T-cell (primary cell): ENCODE measurements at regions not wholly inside any gene's neighbourhood (a gene's known extent, or its start where the extent isn't known, plus 50 kb on each side); places are given as distances from the start of the nearest gene placed in this dataset.

Experiments used
- ATAC-seq, 4 experiments: fragments of 200-7000 bp in 3 of 4; fragments of 150-1000 bp in 1 of 4; cut with Tn5 transposase; replicated peaks in 1 of 4; 1 replicate in 3 of 4; 2 replicates in 1 of 4; pipeline ENCODE4 v1.10.0; 2021; ENCODE audit warnings: moderate library complexity in 3 of 4, mild to moderate bottlenecking in 2 of 4, moderate number of reproducible peaks in 1 of 4
- CTCF ChIA-PET, 2 donors: fragments of 300-600 bp; sonication (Branson Sonifier 250); formaldehyde crosslinking; loops; one replicate each; lab custom pipeline; 2022; ENCODE audit warnings: antibody characterized with exemption in 2 of 2; lab: Charles Lee
- POLR2A ChIA-PET, 2 donors: fragments of 300-600 bp; sonication (Branson Sonifier 250); formaldehyde crosslinking; loops; one replicate each; lab custom pipeline; 2022; ENCODE audit warnings: antibody characterized with exemption in 2 of 2; lab: Charles Lee
- DNase-seq, 35 experiments: peaks; one replicate each; pipeline versions ENCODE4 v3.0.0 to v3.0.0-alpha.2; 2013 to 2023
- H3K27ac ChIP-seq: one replicate; pipeline ENCODE4 v1.5.1; 2013; ENCODE audit warnings: low read length
- H3K27me3 ChIP-seq, 2 experiments: replicated peaks in 1 of 2; 1 replicate in 1 of 2; 2 replicates in 1 of 2; pipeline versions ENCODE4 v1.6.1 to v1.7.0; 2013; ENCODE audit warnings: low read length in 1 of 2, mixed read lengths in 1 of 2; ENCODE audit not compliant: control insufficient read depth in 2 of 2, insufficient read depth in 2 of 2; ENCODE audit errors: extremely low read depth in 1 of 2
- H3K36me3 ChIP-seq, 2 donors: 1 replicate in 1 of 2; 2 replicates in 1 of 2; pipeline versions ENCODE4 v1.6.1 to v1.7.0; 2013; ENCODE audit warnings: low read length in 1 of 2; ENCODE audit not compliant: control insufficient read depth in 2 of 2, insufficient read depth in 1 of 2; ENCODE audit errors: extremely low read depth in 1 of 2
- H3K4me1 ChIP-seq, 2 experiments: 1 replicate in 1 of 2; 2 replicates in 1 of 2; pipeline versions ENCODE4 v1.6.1 to v1.7.0; 2013; ENCODE audit warnings: low read length in 2 of 2, mixed read lengths in 1 of 2; ENCODE audit not compliant: insufficient read depth in 2 of 2, control insufficient read depth in 1 of 2; ENCODE audit errors: extremely low read depth in 1 of 2
- H3K4me3 ChIP-seq, 2 donors: 1 replicate in 1 of 2; 2 replicates in 1 of 2; pipeline versions ENCODE4 v1.5.1 to v1.7.0; 2013; ENCODE audit warnings: mild to moderate bottlenecking in 2 of 2, low read length in 1 of 2, moderate library complexity in 1 of 2; ENCODE audit not compliant: control insufficient read depth in 1 of 2; ENCODE audit errors: extremely low read depth in 1 of 2
- H3K9me3 ChIP-seq: 2 replicates; pipeline ENCODE4 v1.7.0; 2013
- H3K27ac Mint-ChIP-seq, 2 donors: one replicate each; pipeline ENCODE4 v1.8.0; 2020 to 2021; ENCODE audit warnings: mild to moderate bottlenecking in 2 of 2, mixed read lengths in 2 of 2
- H3K27me3 Mint-ChIP-seq, 2 donors: one replicate each; pipeline ENCODE4 v1.8.0; 2021 to 2022; ENCODE audit warnings: mixed read lengths in 2 of 2
- H3K36me3 Mint-ChIP-seq: one replicate; pipeline ENCODE4 v1.8.0; 2021; ENCODE audit warnings: mixed read lengths
- H3K4me1 Mint-ChIP-seq, 3 donors: one replicate each; pipeline ENCODE4 v1.8.0; 2020 to 2022; ENCODE audit warnings: mixed read lengths in 3 of 3, mild to moderate bottlenecking in 1 of 3
- H3K4me3 Mint-ChIP-seq, 3 donors: one replicate each; pipeline ENCODE4 v1.8.0; 2020 to 2022; ENCODE audit warnings: mild to moderate bottlenecking in 3 of 3, mixed read lengths in 3 of 3, moderate library complexity in 3 of 3
- H3K9me3 Mint-ChIP-seq, 3 donors: one replicate each; pipeline ENCODE4 v1.8.0; 2020 to 2022; ENCODE audit warnings: mixed read lengths in 3 of 3
- WGBS: methylation state at CpG from one replicate; pipeline ENCODE4 v1.1.5; 2013; ENCODE audit warnings: missing lambda C conversion rate; ENCODE audit not compliant: insufficient coverage; 5-methylcytosine and 5-hydroxymethylcytosine counted together

- H3K27me3 Mint-ChIP-seq = no peaks in the 10 kb centered on the region
- no peak overlapping the region for H3K27ac Mint-ChIP-seq
- H3K4me3 Mint-ChIP-seq = no peak overlapping the region
- no peak for ATAC-seq
- Histone ChIP-seq H3K4me1 (no peaks in the 10 kb centered on the region), H3K9me3 (peaks cover 4% of the 10 kb centered on the region), H3K27ac (no peak overlapping the region), H3K27me3 (no peaks in the 10 kb centered on the region), H3K4me3 (no peak overlapping the region), H3K36me3 (no peaks in the 10 kb centered on the region)
- no peak for DNase-seq
- CTCF ChIA-PET = no interaction called here
- peaks cover 9 to 14% (median 10%) of the 10 kb centered on the region in 3 donors for H3K9me3 Mint-ChIP-seq
- POLR2A ChIA-PET = no interaction called here
- WGBS = 60% methylated on average over 2 of the region's 3 CpGs
- no peaks in the 10 kb centered on the region for H3K4me1 Mint-ChIP-seq
- H3K36me3 Mint-ChIP-seq = no peaks in the 10 kb centered on the region
Observed at GRCh38 chr3:176561826-176562225, 635.5 kb downstream of the TBL1XR1 start.

- Mint-ChIP-seq H3K4me3 (no peak overlapping the region), H3K36me3 (no peaks in the 10 kb centered on the region), H3K4me1 (no peaks in the 10 kb centered on the region), H3K9me3 (peaks cover 0 to 5% (median 3%) of the 10 kb centered on the region in 3 donors), H3K27ac (no peak overlapping the region), H3K27me3 (no peaks in the 10 kb centered on the region)
- no peaks in the 10 kb centered on the region for H3K9me3 ChIP-seq
- no peak for ATAC-seq
- H3K27ac ChIP-seq = no peak overlapping the region
- no peaks in the 10 kb centered on the region for H3K36me3 ChIP-seq
- ChIA-PET CTCF (interaction anchor here in 1 of 2 donors (0.7 kb wide), 1 partner anchor 19 kb away, joined by 3 read pairs; no protein-coding TSS in a partner anchor), POLR2A (no interaction called here)
- WGBS = 84% methylated on average over 5 of the region's 10 CpGs
- no peak for DNase-seq
- H3K4me1 ChIP-seq = no peaks in the 10 kb centered on the region
- H3K4me3 ChIP-seq = no peak overlapping the region
- H3K27me3 ChIP-seq = no peaks in the 10 kb centered on the region
Observed at GRCh38 chr3:176554791-176555654, 642.3 kb downstream of the TBL1XR1 start.

- WGBS = no CpG with 5 or more reads among the region's 2 CpGs
- POLR2A ChIA-PET = no interaction called here
Observed at GRCh38 chr3:176554264-176554663, 643.0 kb downstream of the TBL1XR1 start.

GRCh38 chr3:176526942-176527341 is 670.3 kb downstream of the TBL1XR1 start:
- DNase-seq (no peak), ATAC-seq (no peak)
- Histone ChIP-seq H3K9me3 (no peaks in the 10 kb centered on the region), H3K36me3 (no peaks in the 10 kb centered on the region), H3K4me3 (no peak overlapping the region), H3K27ac (no peak overlapping the region), H3K27me3 (no peaks in the 10 kb centered on the region), H3K4me1 (no peaks in the 10 kb centered on the region)
- no peak overlapping the region for H3K27ac Mint-ChIP-seq
- no peaks in the 10 kb centered on the region for H3K27me3 Mint-ChIP-seq
- WGBS = no CpG with 5 or more reads among the region's 1 CpG
- no peaks in the 10 kb centered on the region for H3K36me3 Mint-ChIP-seq
- H3K4me1 Mint-ChIP-seq = no peaks in the 10 kb centered on the region
- H3K4me3 Mint-ChIP-seq = no peak overlapping the region
- ChIA-PET POLR2A (no interaction called here), CTCF (no interaction called here)
- peaks cover 10 to 15% (median 14%) of the 10 kb centered on the region in 3 donors for H3K9me3 Mint-ChIP-seq

More at GRCh38 chr3:176554264-176554663, 643.0 kb downstream of the TBL1XR1 start:
- no peaks in the 10 kb centered on the region for H3K4me1 ChIP-seq
- no peaks in the 10 kb centered on the region for H3K36me3 Mint-ChIP-seq
- H3K27ac ChIP-seq = no peak overlapping the region
- no peak overlapping the region for H3K27ac Mint-ChIP-seq
- no peak for DNase-seq
- CTCF ChIA-PET = interaction anchor here in 1 of 2 donors (0.7 kb wide), 1 partner anchor 20 kb away, joined by 3 read pairs; no protein-coding TSS in a partner anchor
- no peaks in the 10 kb centered on the region for H3K4me1 Mint-ChIP-seq
- H3K9me3 ChIP-seq = no peaks in the 10 kb centered on the region
- H3K9me3 Mint-ChIP-seq = peaks cover 0 to 6% (median 5%) of the 10 kb centered on the region in 3 donors
- no peak overlapping the region for H3K4me3 Mint-ChIP-seq
- no peaks in the 10 kb centered on the region for H3K27me3 Mint-ChIP-seq
- ATAC-seq = no peak
- no peaks in the 10 kb centered on the region for H3K27me3 ChIP-seq
- no peak overlapping the region for H3K4me3 ChIP-seq
- no peaks in the 10 kb centered on the region for H3K36me3 ChIP-seq

GRCh38 chr3:176526225-176526624 is 671.1 kb downstream of the TBL1XR1 start:
- H3K27ac ChIP-seq = no peak overlapping the region
- H3K4me1 ChIP-seq = no peaks in the 10 kb centered on the region
- no peaks in the 10 kb centered on the region for H3K27me3 ChIP-seq
- Mint-ChIP-seq H3K9me3 (peaks cover 10 to 15% (median 14%) of the 10 kb centered on the region in 3 donors), H3K27ac (no peak overlapping the region), H3K4me1 (no peaks in the 10 kb centered on the region), H3K4me3 (no peak overlapping the region), H3K27me3 (no peaks in the 10 kb centered on the region), H3K36me3 (no peaks in the 10 kb centered on the region)
- no CpG with 5 or more reads among the region's 1 CpG for WGBS
- ATAC-seq (no peak), DNase-seq (no peak)
- POLR2A ChIA-PET = no interaction called here
- no peak overlapping the region for H3K4me3 ChIP-seq
- CTCF ChIA-PET = no interaction called here
- no peaks in the 10 kb centered on the region for H3K36me3 ChIP-seq
- no peaks in the 10 kb centered on the region for H3K9me3 ChIP-seq

GRCh38 chr3:176523114-176523513 is 674.2 kb downstream of the TBL1XR1 start:
- Mint-ChIP-seq H3K4me3 (no peak overlapping the region), H3K36me3 (no peaks in the 10 kb centered on the region), H3K27ac (no peak overlapping the region), H3K27me3 (no peaks in the 10 kb centered on the region), H3K4me1 (no peaks in the 10 kb centered on the region), H3K9me3 (peaks cover 3 to 10% (median 5%) of the 10 kb centered on the region in 3 donors)
- POLR2A ChIA-PET = no interaction called here
- no peak overlapping the region for H3K27ac ChIP-seq
- no peaks in the 10 kb centered on the region for H3K9me3 ChIP-seq
- no peaks in the 10 kb centered on the region for H3K36me3 ChIP-seq
- no peaks in the 10 kb centered on the region for H3K4me1 ChIP-seq
- ATAC-seq (no peak), DNase-seq (no peak)
- no peaks in the 10 kb centered on the region for H3K27me3 ChIP-seq
- CTCF ChIA-PET = interaction anchor here in 1 of 2 donors (0.5 kb wide), 1 partner anchor 1004 kb away, joined by 3 read pairs; no protein-coding TSS in a partner anchor
- no peak overlapping the region for H3K4me3 ChIP-seq
